Suppressor macrophage (primary cell): ENCODE measurements at regions not wholly inside any gene's neighbourhood (a gene's known extent, or its start where the extent isn't known, plus 50 kb on each side); places are given as distances from the start of the nearest gene placed in this dataset.
"Not testable (repeated sequence)": the region's sequence is repeated elsewhere in the genome, so short reads cannot be mapped to it uniquely, and the experiment has no call there.

Source experiments
- DNase-seq, 4 experiments: peaks; one replicate each; pipeline ENCODE4 v3.0.0-alpha.2; 2020 to 2022

DNA sequence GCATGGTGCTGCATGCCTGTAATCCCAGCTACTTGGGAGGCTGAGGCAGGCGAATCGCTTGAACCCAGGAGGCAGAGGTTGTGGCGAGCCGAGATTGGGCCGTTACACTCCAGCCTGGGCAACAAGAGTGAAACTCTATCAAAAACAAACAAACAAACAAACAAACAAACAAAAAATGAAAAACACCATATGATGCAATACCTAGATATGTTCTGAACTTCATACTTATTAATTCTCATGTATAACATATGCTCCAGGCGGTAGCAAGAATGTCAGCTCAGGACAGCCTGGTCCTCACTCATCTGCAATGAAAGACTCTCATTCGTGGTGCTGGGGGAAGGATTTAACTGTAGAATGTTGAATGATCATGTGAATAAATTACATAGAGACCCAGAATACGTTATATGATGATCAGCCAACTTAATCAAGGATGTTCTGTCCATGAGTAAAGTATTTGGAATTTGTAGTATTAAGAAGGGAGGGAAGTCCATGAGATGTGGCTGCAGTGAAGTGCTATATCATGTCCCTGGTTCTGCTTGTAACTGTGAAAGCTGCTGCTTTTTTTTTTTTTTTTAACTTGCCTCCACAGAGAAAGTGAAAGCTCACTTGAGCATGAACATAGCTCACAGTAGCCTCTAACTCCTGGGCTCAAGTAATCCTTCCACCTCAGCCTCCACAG lies 206.8 kb downstream of the UQCRFS1 start:
- DNase-seq, result no peak

DNA sequence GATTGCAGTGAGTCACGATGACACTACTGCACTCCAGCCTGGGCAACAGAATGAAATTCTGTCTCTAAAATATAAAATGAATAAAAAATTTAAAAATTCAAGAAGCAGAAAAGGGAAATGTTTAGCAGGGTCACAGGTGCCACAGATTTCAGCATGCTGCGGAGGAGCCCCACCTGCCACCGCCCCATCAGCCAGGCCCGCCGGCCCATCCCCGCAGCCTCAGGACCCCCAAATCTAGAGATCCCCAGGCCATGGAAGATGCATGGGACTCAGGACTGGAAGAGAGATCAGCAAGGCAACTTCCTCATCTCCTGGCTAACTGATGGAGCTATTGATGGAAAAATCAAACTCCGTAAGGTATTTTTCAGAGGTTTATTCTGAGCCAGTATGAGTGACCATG lies 208.2 kb downstream of the UQCRFS1 start:
- DNase-seq, result no peak

DNA sequence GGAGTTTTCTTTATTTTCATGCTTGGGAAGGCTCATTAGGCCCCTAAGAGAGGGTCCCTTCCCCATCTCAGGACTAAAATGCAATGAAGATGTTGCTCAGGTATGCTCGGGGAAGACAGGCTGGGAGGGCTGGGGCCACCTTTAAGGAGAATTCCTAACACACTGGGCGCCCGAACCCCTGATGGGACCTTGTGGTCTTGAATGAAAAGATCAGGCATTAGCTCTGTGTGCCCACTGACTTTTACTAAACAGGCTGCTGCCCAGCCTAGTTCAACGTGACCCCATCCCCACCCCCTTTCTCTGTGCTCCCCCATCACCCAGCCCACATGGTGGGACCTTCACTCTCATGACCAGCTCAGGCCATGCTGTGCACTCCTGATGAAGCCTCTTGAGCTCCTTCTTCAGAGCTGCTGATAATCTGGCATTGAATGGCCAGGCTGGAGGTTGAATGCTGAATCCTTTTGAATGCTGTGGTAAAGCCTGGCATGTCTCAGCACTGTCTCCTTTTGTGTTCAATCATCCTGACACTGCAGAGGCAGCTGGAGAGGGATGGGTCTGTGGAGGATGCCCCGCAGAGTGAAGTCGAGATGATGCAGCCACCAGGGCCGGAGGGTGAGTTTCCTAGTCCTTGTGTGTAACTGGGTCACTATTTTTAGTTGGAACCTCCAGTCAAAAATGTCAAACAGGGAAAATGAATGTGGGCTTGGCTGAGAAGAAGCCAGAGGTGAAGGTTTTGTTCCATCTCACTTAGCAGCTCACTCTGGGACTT lies 209.1 kb downstream of the UQCRFS1 start:
- no peak for DNase-seq

DNA sequence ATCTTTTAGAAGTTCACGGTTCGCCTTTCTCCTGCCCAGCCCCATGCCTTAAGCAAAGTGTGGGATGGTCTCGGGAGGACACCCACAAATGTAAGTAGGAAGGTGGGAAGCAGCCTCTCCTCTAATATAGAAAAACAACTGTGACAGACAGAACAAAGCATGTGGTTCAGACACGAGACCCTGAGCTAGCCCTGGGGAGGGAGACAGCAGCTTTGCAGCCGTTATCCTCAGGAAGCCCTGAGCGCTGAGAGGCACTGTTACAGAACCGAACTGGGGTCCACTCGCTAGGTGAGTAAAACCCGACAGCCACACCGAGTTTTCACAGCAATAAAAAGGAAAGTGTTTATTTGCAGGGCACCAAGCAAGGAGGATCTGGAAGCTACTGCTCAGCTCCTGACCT lies 210.6 kb downstream of the UQCRFS1 start:
- DNase-seq, result no peak

DNA sequence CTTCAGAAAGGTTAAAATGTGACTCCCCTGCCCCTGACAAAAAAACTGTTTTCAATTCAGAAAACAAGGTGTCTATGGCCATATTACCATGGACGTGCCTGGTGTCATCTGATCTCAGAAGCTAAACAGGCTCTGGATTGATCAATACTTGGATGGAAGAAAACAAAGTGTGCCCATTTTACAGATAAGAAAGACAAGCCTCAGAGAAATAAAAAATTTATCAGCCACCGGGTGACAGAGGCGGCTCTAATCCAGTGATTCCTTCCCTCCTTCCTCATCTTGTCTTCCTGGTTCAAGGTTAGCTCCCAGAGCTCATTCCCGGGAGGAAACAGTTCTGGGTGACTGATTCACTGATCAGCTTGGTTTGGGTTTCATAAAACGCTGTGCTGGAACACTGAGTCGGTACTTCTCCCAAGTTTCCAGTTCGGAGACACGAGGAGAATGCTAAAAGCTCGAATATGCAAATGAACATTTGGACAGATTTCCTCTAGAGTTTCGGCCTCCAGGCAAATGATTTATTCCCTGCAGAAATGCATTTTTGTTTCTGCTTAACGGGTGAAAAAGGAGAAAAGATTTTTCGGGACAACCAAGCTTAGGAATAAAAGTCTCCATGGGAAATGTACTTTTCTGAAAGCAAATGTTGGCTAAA lies 211.2 kb downstream of the UQCRFS1 start:
- DNase-seq, result no peak

DNA sequence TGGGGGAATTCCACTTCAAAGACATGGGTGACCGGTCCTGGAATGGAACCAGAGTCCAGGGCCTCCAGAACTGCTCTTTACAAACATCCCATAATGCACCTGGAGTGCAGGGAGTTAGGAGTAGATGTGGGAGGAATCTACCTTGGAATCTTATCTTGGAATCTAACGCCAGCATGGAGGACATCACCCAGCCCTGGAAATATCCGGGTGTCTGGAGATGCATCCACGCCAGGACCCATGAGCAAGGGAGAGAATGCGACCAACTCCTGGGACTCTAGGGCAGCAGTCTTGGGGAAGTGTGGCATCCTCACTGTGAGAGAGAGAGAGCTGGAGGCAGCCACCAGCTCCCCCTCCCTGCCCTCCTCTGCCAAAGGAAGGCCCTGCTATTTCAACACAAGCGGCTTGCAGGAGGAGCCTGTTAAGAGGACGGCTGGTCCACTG lies 211.8 kb downstream of the UQCRFS1 start:
- no peak for DNase-seq

DNA sequence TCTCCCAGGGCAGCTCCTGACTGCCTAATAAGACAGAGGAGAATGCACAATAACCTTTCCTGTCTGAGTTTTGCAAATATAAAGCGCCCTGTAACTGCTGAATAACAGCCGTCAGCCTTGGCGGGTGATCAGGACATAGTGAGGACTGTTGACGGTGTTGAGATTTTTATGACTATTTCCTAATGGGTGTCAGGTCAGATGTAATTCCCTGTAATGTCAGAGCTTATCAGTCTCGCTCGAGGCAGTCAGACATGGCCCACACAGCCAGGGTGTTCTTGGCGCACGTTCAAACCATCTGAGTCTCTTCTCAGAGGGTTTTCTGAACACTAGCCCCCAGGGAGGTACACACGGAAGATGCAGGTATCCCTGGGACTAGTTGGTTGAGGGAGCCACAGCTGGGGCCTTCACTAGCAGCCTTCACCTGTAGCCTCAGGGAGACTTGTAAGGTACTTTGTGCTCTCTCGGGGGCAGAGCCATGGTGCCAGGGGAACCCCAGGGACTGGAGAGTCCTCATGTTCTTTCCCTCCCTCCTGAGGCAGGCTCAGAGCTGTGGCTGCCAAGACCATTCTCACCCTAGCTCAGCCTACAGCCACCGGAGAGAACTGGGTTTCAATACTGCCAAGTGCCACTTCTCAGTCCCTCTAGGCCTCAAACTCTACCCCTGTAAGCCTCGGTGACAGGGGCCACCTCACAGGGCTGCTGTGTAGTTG lies 213.1 kb downstream of the UQCRFS1 start:
- DNase-seq, result no peak

DNA sequence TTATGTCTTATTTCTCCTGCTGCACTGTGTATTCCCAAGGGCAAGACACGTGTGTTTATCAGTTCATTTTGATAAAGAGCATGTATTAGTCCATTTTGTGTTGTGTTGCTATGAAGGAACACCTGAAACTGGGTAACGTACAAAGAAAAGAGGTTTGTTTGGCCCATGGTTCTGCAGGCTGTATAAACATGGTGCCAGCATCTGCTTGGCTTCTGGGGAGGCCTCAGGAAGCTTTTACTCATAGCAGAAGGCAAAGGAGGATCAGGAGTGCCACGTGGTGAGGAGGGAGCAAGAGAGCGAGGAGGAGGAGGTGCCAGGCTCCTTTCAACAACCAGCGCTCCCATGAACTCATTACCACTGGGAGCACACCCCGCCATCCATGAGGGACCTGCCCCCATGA lies 214.0 kb downstream of the UQCRFS1 start:
- no peak for DNase-seq

DNA sequence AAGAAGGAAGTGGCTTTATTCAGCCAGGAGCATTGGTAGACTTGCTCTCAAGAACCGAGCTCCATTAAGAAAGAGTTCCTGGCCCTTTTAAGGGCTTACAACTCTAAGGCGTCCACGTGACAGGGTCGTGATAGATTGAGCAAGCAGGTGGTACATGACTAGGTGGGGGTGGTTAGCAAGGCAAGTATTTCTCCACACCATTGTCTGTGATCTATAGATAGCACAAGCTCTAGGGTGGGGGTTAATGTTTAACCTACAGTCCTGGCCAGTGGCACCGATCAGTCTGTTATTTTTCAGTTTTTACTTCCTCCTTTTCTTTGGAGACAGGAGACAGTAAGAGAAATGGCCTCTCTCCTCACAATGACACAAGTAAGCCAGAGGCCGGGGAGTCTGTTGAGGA lies 215.1 kb downstream of the UQCRFS1 start:
- not testable (repeated sequence) for DNase-seq

DNA sequence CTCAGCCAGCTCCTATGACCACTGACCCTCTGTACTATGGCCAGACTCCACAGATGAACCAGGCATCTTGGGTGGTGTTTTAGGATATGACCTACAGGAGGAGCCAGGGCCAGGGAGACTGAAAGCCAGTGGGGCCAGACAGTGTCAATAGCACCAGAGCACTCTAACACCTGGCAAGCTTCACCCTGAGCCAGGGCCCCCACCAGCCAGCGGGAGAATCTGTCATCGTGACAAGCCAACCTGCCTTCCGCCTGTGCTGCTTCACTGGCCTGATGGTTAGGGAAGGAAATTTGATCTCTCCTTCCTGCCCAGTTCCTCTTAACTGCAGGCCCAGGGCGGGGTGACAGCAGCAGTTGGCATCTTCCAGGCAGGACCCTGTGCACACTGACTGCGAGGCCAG lies 222.4 kb downstream of the UQCRFS1 start:
- DNase-seq, result no peak

DNA sequence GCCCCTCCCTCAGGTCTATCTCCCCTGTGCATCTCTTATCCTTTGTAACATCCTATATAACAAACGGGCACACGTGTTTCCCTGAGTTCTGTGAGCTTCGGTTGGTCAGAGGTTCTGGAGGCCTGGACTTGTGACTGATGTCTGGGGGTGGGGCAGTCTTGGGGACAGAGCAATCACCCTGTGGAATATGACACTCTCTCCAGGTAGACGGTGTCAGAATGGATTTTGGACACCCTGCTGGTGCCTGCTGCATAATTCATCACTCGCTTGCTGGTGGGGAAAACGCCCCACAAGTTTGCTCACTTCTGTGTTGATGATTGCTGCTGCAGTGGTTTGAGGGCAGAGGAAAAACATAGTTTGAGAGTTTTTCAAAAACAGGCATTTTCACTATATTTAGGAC lies 223.2 kb downstream of the UQCRFS1 start:
- DNase-seq, result no peak

DNA sequence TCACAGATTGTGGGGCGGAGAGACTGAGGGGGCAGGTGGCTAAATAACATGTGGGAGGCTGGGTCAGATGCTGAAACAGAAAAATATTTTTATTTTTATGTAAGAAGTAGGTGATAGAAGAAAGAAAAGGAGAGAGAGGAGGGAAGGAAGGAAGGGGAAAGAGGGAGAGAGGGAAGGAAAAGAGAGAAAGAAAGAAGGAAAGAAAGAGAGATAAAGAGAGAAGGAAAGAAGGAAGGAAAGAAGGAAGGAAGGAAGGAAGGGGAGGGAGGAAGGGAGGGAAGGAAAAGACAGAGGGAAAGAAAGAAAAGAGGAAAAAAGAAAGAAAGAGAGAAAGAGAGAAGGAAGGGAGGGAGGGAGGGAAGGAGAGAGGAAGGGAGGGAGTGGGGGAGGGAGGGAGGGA lies 224.9 kb downstream of the UQCRFS1 start:
- DNase-seq, result no peak

DNA sequence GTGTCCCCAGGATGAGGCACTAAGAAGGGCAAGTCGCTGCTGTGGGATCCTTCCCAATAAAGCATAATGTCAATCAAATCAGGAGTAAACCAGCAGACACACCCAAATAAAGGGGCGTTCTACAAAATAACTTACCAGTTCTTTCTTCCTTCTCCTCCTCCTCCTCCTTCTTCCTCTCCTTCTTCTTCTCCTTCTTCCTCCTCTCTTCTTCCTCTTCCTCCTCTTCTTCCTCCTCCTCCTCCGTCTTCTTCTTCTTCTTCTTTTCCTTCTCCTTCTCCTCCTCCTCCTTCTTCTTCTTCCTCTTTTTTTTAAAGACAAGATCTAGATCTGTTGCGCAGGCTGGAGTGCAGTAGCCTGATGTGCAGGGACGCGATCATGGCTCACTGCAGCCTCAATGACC lies 225.8 kb downstream of the UQCRFS1 start:
- no peak for DNase-seq

DNA sequence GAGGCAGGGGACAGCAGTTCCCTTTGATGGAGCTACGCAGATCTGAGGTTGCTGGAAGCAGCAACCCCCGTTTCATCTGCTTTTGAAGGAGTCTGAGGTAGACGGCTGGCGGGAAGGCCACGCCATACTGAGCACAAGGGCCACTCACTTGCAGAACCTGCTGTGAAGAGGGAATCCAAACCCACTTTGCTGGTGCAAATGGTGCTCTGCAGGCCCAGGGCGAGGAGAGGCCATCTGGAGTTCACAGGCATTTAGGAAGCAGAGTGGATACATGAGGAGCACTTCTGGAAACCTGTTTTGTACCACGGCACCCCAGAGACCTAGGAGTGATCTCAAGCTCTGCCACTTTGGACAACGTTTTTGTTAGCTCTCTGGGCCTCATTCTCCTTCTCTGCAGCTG lies 227.8 kb downstream of the UQCRFS1 start:
- no peak for DNase-seq

DNA sequence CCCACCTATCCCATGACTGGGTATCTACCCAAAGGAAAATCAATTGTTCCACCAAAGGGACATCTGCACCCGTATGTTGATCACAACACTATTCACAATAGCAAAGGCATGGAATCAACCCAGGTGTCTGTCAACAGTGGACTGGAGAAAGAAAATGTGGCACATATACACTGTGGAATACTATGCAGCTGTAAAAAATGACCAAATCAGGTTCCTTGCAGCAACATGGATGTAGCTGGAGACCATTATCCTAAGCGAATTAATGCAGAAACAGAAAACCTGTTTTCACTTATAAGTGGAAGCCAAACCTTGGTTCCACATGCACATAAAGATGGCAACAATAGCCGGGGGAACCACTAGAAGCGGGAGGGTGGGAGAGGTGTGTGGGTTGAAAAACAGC lies 228.6 kb downstream of the UQCRFS1 start:
- no peak for DNase-seq

DNA sequence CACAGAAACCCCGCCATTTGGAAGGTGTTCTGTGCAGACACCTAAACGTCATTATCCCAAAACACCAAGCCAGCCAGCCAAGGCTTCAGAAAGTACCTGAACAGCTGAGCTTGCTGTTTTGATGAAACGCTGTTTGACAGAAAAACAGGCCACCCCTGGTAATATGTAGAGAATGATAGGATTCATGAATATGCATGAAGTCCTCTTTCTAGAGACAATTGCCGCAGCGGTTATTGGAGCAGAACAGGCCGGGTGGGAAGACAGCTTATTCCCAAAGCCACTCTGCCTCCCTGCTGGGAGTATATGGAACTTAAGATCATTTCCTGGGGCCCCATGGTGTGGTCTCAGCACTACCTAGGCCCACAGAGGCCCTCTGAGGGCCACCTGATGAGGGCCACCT lies 229.5 kb downstream of the UQCRFS1 start:
- no peak for DNase-seq

DNA sequence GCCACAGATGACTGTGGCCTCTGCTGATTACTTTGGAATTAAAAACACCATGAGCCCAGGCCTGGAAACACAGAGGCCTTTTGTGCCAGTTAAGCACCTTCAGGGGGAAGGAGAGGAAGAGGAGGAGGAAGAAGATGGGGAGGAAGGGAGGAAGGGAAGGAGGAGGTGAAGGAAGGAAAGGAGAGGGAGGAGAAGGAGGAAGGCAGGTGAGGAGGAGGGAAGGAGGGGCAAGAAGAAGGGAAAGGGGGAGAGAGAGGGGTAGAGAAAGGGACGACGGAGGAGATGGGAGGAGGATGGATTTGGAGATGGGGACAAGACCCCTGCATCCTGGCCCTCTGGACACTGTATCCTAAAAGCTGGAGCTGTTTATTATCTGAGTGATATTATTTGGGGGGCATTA lies 231.0 kb downstream of the UQCRFS1 start:
- DNase-seq, result no peak

DNA sequence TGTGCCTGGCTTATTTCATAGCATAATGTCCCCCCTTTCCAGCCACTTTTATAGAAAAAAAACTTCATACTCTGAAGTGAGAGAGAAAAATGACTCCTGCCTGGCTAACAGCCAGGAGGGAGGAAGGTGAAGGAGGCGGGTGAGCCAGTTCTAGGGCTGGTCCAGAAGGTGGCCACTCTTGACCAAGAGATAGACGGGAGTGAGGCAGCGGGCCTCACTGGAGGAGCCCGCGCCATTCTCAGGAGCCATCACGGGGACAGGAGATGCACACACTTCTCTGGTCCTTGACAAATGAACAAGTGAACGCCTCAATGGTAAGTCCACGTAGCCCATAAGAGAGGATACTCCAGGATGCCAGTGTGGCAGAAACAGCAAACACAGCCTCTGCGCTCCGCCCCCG lies 231.4 kb downstream of the UQCRFS1 start:
- no peak for DNase-seq

DNA sequence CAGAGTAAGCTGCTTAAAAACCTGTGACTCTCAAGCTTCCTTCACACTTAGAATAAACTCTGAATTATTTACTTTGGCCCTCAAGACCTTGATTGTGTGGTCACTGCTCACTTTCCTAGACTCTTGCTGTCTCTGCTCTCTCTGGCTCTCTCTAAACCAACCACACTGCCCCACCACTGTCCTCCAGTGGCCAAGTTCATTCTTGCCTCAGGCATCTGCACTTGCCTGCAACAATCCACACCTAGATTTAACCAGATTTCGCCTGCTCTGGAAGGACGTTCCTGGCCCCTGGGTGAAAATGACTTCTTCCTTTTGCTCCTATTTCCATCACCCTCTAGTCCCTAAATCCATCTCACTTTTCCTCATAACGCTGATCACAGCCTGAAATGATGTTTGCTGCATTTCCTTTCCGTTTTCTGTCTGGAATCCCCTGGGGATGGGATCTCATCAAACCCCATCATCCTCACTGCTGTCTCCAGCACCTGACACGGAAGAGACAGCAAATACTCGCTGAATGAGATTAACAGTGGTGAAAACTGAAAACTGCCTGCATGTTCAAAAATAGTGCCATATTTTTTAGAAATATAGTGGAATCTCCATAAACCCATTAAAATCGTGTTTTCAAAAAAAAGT lies 232.6 kb downstream of the UQCRFS1 start:
- no peak for DNase-seq

DNA sequence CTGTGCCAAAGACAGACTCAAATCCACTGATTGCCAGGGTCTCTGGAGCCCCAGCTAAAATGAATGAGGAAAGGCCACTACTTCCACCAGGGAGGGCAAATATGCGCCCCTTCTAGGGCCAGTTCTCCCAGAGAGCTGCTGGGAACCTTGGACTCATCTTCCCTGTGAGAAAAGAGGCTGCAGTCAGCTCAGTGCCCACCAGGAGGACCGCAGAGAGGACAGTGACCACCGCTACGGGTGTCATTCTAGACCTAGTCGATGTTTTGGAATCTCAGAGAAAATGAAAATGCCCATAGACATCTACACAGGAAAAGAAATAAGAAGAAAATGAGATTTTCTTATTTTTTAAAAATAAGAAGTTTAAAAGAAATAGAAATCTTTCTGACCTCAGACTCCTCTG lies 235.1 kb downstream of the UQCRFS1 start:
- no peak for DNase-seq

DNA sequence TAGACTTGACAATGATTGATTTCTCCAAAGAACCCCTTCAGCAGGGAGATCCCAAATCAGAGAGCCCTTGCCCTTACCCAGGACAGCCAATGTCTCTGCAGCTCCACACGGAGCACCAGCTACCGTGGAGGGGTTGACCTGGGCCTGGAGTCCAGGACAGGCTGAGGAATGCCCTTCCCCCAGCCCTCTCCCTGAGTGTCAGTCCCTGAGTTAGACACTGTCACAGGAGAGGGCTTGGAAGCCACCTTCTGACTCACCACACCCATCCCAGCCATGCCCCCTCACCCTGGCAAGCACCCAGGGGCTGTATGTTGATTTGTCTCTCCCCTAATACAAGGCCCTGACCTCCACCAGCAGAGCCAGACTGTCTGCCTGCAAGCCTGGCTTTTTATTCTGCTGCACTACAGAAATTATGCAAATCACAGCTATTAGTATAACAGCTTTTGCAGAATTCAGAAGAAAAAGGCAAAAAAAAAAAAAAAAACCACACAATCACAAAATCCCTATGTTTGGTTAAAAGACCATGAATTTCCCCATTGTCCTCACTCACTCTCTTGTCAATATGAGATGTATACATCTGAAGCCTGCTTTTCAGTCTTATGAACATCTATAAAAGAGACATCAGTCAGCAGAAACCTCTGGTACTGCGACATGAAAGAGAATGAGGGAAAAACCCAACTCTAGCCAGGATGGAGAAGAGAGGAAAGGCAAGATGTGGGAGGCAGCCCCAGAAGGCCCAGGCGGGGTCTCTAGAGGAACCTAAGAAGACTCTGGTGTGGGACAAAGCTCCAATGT lies 240.7 kb downstream of the UQCRFS1 start:
- no peak for DNase-seq

DNA sequence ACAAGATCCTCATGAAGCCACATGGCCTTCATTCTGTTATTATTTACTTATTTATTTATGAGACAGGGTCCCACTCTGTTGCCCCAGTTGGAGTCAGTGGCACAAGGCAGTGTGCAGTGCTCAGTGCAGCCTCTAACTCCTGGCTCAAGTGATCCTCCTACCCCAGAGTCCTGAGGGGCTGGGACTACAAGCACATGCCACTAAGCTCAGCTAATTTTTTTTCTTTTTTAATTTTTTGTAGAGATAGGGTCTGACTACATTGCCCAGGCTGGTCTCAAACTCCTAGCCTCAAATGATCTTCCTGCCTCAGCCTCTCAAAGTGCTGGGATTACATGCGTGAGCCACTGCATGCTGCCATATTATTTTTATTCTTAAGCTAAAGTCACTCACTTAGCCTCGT lies 241.4 kb downstream of the UQCRFS1 start:
- DNase-seq, result no peak
